ENCODE measurements at regions not wholly inside any gene's neighbourhood (a gene's known extent, or its start where the extent isn't known, plus 50 kb on each side); places are given as distances from the start of the nearest gene placed in this dataset.
A peak's percentile ranks its signal among the peaks of the same experiment; 100 is the strongest.
"Not testable (repeated sequence)": the region's sequence is repeated elsewhere in the genome, so short reads cannot be mapped to it uniquely, and the experiment has no call there.

DNA sequence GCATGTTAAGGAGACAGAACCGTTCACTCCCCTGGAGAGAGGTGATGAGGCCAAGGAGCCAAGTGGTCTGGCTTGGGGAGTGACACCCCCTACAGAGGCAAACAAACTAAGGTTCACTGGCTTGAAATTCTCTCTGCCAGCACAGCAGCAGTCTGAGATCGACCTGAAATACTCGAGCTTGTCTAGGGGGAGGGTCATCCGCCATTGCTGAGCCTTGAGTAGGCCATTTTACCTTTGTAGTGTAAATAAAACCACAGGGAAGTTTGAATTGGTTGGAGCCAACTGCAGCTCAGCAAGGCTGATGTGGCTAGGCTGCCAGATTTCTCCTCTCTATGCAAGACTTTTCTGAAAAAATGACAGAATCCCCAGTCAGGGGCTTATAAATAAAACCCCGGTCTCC is 52.9 kb downstream of the CDY2B start:
- H3K36me3 Mint-ChIP-seq; DNase-seq (ENCODE audit: low spot score); H3K9me3 Mint-ChIP-seq; H3K4me3 Mint-ChIP-seq; CTCF ChIA-PET; H3K27ac Mint-ChIP-seq; H3K4me1 Mint-ChIP-seq; H3K27me3 Mint-ChIP-seq (ENCODE audit: low read depth); POLR2A ChIA-PET: not testable (repeated sequence)
- ATAC-seq: peak; percentile 89

DNA sequence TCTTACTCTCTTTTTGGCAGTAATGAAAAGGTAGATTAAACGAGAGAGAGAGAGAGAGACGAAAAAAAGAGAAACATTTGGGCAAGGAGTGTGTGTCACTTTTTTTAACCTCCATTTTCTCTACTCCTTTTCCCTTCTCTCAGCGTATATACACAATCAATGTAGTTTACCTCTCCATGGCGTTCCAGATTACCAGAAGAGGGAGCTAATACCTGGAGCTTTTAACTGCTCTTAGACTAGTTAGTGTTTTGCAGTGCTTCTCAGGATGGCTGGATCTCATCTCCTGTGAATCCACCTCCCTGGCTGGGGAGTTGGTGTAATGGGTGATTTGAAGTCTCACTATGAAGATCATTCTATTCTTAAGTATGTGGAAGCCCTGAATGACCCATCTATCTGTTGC is 60.3 kb downstream of the CDY2B start:
- CTCF ChIA-PET; H3K27me3 Mint-ChIP-seq (ENCODE audit: low read depth); H3K4me3 Mint-ChIP-seq; POLR2A ChIA-PET; H3K9me3 Mint-ChIP-seq; H3K4me1 Mint-ChIP-seq; DNase-seq (ENCODE audit: low spot score); H3K27ac Mint-ChIP-seq; H3K36me3 Mint-ChIP-seq: not testable (repeated sequence)
- ATAC-seq: peak; percentile 75

DNA sequence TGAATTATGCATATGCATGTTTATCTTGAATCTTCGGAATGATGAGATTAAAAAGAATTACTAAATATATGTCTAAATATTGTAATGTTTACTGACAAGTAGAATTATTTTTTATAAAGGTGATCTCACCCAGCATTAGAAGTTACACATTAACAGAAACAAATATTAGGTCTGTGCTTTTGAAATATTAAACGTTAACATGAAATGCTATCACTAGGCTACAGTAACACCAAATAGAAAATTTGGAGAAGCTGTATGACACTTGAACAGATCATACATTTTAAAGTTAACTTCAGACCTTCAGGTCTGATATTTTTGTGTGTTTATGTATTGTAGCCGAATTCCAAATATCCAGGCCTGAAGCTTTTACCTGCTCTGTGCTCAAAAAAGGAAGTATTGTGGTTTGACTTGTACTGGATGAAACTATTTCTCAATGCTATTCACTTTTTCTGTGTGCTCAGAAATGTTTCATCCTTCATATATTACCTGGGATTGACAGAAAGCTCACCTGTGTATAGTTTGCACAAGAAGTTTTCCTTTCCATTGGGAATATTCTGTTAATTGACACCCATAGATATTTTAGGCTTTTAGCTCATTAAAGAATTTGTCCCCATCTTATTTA is 60.9 kb downstream of the CDY2B start:
- H3K4me3 Mint-ChIP-seq; ATAC-seq; POLR2A ChIA-PET; CTCF ChIA-PET; H3K4me1 Mint-ChIP-seq; H3K27me3 Mint-ChIP-seq (ENCODE audit: low read depth); H3K36me3 Mint-ChIP-seq; H3K9me3 Mint-ChIP-seq; H3K27ac Mint-ChIP-seq; DNase-seq (ENCODE audit: low spot score): not testable (repeated sequence)

DNA sequence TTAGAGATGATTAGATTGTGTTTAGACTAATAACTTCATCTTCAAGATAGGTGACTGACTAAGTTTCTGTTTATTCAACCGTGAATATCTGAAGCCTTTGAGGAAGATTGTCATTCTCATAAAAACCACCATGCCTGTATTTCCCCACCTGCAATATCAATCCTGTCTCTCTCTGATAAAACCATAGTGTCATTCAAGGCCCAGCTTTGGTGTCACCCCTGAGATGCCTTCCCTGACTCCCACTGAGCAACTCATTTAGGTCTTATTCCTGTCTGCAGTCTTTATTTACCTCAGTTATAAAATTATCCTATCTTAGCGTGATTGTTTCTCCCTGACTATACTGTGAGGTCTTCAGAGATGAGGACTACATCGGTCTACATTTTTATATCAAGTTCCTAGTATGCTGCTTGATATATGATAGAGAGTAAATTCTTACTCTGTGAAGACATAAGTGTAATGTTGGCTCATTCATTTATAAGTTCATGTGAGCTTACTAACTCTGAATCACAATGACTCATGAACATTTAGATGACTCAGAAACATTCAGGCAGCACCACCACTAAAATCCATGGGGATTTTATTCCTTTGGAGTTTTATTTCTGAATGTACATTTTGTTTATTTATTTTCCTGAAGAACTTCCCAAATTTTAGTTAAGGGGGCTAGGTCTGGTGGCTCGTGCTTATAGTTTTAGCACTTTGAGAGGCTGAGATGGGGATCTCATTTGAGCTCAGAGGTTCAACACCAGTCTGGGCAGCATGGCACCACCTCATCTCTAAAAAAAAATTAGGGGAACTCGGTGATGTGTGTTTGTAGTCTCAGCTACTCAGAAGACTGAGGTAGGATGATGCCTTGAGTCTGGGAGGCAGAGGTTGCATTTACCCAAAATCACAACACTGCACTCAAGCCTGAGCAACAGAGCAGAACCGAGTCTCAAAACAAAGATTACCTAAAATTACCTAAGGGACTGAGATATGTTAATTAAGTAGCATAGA is 62.6 kb downstream of the CDY2B start:
- H3K4me3 Mint-ChIP-seq; POLR2A ChIA-PET; H3K9me3 Mint-ChIP-seq; H3K36me3 Mint-ChIP-seq; CTCF ChIA-PET; H3K27me3 Mint-ChIP-seq (ENCODE audit: low read depth); DNase-seq (ENCODE audit: low spot score); H3K4me1 Mint-ChIP-seq; ATAC-seq; H3K27ac Mint-ChIP-seq: not testable (repeated sequence)

DNA sequence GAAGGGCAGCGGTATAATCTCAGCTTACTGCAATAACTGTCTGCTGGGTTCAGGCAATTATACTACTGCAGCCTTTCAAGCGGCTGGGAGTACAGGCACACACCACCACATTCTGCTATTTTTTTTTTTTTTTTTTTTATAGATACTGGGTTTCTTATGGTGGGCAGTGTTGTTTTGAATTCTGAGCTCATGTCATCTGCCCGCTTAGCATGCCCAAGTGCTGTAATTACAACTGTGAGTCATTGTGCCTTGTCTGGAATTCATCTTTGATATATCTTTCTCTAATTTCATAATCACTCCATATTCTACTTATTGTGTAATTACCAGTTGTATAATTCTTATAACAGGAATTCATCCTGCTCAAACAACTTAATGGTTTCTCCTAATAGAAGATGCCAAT is 67.4 kb downstream of the CDY2B start:
- H3K27me3 Mint-ChIP-seq (ENCODE audit: low read depth); H3K4me3 Mint-ChIP-seq; H3K36me3 Mint-ChIP-seq; DNase-seq (ENCODE audit: low spot score); H3K4me1 Mint-ChIP-seq; POLR2A ChIA-PET; H3K27ac Mint-ChIP-seq; ATAC-seq; CTCF ChIA-PET; H3K9me3 Mint-ChIP-seq: not testable (repeated sequence)

DNA sequence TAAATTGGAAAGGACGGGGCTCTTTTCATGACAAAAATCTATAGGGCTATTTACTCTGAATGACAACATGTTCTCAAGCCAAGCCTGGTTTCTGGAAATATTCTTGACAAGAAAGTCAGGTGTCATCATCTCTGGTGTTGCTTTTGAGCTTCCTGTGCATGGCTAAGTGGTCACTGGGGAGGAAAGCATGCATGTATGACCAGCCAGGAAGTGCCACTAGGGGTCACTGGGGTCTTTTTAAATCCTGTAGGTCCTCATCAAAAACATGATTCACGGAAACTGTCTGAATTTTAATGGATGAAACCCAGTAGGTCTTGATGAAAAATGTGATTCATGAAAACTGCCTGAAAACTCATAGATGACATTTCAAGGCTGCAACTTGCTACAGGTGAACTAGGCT is 80.1 kb downstream of the CDY2B start:
- H3K36me3 Mint-ChIP-seq; H3K27me3 Mint-ChIP-seq (ENCODE audit: low read depth); H3K4me1 Mint-ChIP-seq; DNase-seq (ENCODE audit: low spot score); H3K9me3 Mint-ChIP-seq; H3K4me3 Mint-ChIP-seq; CTCF ChIA-PET; POLR2A ChIA-PET; H3K27ac Mint-ChIP-seq: not testable (repeated sequence)
- ATAC-seq: peak; percentile 58

DNA sequence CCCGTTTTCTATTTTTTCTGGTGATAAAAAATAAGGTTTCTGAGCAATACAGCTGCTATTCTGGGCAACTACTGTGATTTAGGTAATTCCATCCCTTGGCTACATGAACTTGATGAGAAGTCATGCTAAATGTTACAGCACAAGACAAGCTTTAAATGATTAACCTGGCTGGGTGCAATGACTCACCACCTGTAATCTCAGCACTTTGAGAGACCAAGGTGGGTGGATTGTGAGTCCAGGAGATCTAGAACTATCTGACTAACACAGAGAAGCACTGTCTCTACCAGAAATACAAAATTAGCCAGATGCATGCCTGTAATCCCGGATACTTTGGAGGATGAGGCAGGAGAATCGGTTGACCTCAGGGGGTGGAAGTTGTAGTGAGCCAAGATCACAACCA is 92.8 kb downstream of the CDY2B start:
- H3K9me3 Mint-ChIP-seq; CTCF ChIA-PET; H3K36me3 Mint-ChIP-seq; H3K27ac Mint-ChIP-seq; H3K4me3 Mint-ChIP-seq; H3K4me1 Mint-ChIP-seq; ATAC-seq; DNase-seq (ENCODE audit: low spot score); POLR2A ChIA-PET; H3K27me3 Mint-ChIP-seq (ENCODE audit: low read depth): not testable (repeated sequence)

DNA sequence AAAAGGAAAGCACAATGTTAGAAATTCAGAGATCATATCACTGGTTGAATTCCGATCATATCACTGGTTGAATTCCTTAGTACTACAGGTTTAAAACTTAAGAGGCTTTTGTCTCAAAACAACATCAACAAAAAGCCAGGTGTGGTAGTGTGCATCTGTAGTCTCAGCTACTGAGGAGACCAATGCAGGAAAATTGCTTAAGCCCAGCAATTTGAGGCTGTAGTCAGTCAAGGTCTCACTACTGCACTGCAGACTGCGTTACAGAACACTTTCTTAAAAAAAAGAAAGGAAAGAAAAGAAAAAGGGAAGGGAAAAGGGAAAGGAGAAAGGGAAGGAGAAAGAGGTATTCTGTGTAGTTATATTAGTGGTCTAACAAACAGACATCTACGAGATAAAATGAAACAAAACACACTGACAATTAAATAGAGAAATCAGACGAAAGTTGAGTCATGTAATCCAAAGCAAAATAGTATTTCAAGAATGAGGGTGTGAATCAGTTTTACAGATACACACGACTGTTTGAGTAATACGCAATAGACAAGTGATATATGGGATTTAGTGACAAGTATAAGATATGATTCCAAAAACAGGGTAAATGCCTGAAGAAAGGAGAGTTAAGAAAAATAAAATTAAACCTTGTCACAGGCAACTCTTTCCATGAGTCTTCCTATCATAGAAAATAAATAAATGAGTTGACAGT is 113.9 kb downstream of the CDY2B start:
- H3K27me3 Mint-ChIP-seq (ENCODE audit: low read depth); POLR2A ChIA-PET; H3K9me3 Mint-ChIP-seq; DNase-seq (ENCODE audit: low spot score); ATAC-seq; H3K27ac Mint-ChIP-seq; H3K4me3 Mint-ChIP-seq; CTCF ChIA-PET; H3K4me1 Mint-ChIP-seq; H3K36me3 Mint-ChIP-seq: not testable (repeated sequence)

DNA sequence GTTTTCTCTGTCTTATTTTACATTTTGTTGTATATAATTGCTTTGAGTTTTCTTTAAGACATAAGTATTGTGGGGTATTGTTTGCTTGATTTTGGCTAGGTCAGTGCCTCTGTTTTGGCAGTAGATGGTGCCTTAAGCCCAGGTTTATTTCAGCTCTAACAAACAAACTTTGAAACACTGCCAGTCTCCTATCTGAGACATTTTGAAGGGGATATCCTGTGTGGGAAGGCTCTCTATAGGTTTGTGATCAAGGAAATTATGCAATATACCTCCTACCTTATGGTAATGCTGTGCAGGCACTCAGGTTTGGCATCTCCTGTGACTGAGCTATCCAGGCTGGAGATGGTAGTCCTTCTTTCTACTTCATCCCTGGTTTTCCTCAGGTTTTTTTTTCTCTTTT is 120.8 kb downstream of the CDY2B start:
- POLR2A ChIA-PET; H3K27me3 Mint-ChIP-seq (ENCODE audit: low read depth); H3K27ac Mint-ChIP-seq; H3K4me3 Mint-ChIP-seq; H3K9me3 Mint-ChIP-seq; H3K36me3 Mint-ChIP-seq; ATAC-seq; H3K4me1 Mint-ChIP-seq; DNase-seq (ENCODE audit: low spot score); CTCF ChIA-PET: not testable (repeated sequence)

DNA sequence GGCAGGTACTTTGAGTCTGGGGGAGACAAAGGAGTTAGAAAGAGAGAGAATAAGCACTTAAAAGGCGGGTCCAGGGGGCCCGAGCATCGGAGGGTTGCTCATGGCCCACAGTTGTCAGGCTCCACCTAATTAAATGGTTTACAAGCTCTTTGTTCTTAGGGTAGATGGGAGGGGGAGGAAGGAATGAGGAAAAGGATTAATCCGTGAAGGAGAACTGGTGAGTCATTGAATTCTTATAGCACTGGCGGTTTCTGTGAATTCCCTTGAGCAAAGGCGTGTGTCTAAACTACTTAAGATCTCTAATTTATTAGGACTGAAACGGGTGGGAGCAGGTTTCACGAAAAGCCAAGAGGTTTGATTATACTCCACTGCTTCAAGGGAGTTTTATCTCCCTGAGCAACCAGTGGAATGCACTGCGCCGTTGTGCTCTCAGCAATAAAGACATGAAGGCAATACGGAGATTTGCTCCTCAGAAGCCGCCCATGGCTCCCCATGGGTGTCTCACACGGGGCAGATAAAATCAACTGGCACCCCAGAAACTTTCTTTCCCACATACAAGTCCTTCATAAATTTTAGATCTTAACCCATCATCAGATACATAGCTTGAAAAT is 127.0 kb downstream of the CDY2B start:
- H3K9me3 Mint-ChIP-seq; H3K4me3 Mint-ChIP-seq; CTCF ChIA-PET; H3K27me3 Mint-ChIP-seq (ENCODE audit: low read depth); DNase-seq (ENCODE audit: low spot score); H3K4me1 Mint-ChIP-seq; H3K27ac Mint-ChIP-seq; POLR2A ChIA-PET; H3K36me3 Mint-ChIP-seq: not testable (repeated sequence)
- ATAC-seq: peak; percentile 51

DNA sequence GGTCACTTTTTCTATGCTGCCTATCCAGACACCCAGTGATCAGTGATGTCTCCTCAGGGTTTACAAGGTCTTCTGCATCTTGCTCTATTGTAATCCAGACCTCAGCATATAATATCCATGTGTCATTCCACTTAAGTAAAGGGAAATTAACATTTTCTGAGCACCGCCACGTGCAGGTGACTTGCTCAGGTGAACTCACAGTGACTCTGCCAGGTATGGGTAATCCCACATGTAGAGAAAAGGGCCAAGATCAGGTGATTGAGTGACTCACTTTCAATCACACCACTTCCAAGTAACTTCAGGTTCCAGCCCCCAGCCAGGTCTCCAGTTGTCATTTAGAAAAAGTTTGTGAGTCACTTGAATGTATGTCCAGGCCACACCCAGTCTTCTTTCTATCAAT is 140.2 kb downstream of the CDY2B start:
- CTCF ChIA-PET; H3K27me3 Mint-ChIP-seq (ENCODE audit: low read depth); H3K27ac Mint-ChIP-seq; DNase-seq (ENCODE audit: low spot score); H3K9me3 Mint-ChIP-seq; H3K36me3 Mint-ChIP-seq; POLR2A ChIA-PET; ATAC-seq; H3K4me3 Mint-ChIP-seq; H3K4me1 Mint-ChIP-seq: not testable (repeated sequence)

DNA sequence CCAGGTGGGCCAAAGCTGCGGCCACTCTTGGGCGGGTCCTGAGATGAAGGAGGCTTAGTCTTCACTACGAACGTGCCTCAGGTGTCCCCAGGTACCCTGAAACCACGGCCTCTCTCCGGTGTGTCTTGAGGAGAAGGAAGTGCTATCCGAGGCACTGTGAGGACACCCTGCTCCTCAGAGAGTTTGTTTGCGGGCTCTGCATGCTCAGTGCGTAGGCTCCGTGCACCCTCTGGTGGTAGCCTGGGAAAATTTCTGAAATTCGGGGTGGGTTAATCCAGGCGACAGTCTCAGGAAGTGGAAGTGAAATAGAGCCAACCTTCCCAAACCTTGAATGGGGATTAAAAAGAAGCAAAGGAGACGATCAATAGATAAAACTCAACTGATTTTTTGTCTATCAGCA is 150.5 kb downstream of the CDY2B start:
- DNase-seq (ENCODE audit: low spot score); H3K9me3 Mint-ChIP-seq; H3K4me3 Mint-ChIP-seq; H3K27me3 Mint-ChIP-seq (ENCODE audit: low read depth); POLR2A ChIA-PET; H3K36me3 Mint-ChIP-seq; H3K27ac Mint-ChIP-seq; H3K4me1 Mint-ChIP-seq; CTCF ChIA-PET: not testable (repeated sequence)
- ATAC-seq: peak; percentile 86

All from WTC11 (cell line).